H7 (cell line): ENCODE measurements at regions not wholly inside any gene's neighbourhood (a gene's known extent, or its start where the extent isn't known, plus 50 kb on each side); places are given as distances from the start of the nearest gene placed in this dataset.
"Not testable (repeated sequence)": the region's sequence is repeated elsewhere in the genome, so short reads cannot be mapped to it uniquely, and the experiment has no call there.

Experiments
- DNase-seq: peaks from one replicate; pipeline ENCODE4 v3.0.0; 2012
- H3K27me3 ChIP-seq: 2 replicates; pipeline ENCODE4 v1.6.0; 2011; ENCODE audit warnings: mild to moderate bottlenecking, low read length; ENCODE audit not compliant: control insufficient read depth, insufficient read depth
- H3K36me3 ChIP-seq: replicated peaks from 2 replicates; pipeline ENCODE4 v1.5.1; 2011; ENCODE audit warnings: low read length; ENCODE audit not compliant: control insufficient read depth, insufficient read depth
- H3K4me3 ChIP-seq: 2 replicates; pipeline ENCODE4 v1.5.1; 2011; ENCODE audit warnings: low read depth, mild to moderate bottlenecking, control low read depth, low read length, moderate library complexity; ENCODE audit not compliant: insufficient read depth

- Histone ChIP-seq H3K36me3 (no peaks in the 10 kb centered on the region), H3K27me3 (no peaks in the 10 kb centered on the region), H3K4me3 (no peak overlapping the region)
- DNase-seq: no peak
Measured at GRCh38 chr18:23311351-23312121, 141.6 kb upstream of the RIOK3 start.

DNA sequence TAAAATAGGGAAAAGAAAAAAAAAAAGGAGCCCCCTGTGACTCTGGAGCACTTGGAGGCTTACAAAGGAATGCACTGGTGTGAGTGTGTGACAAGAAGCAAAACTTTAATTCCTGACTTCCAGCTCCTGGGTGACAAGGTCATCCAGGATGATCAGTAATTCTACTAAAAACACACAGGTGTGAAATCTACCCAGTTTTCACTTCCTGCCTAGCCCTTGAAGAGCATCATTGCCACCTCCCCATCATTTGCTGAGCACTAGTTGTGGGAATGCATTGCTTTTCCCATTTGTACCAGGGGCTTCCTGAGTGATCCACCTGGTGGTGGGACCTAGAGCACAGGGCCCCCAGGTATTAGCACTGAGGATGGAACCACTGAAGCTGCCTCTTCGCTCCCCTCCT lies 139.7 kb upstream of the RIOK3 start:
- Histone ChIP-seq H3K36me3 (no peaks in the 10 kb centered on the region), H3K27me3 (no peaks in the 10 kb centered on the region), H3K4me3 (no peak overlapping the region)
- DNase-seq: no peak

DNA sequence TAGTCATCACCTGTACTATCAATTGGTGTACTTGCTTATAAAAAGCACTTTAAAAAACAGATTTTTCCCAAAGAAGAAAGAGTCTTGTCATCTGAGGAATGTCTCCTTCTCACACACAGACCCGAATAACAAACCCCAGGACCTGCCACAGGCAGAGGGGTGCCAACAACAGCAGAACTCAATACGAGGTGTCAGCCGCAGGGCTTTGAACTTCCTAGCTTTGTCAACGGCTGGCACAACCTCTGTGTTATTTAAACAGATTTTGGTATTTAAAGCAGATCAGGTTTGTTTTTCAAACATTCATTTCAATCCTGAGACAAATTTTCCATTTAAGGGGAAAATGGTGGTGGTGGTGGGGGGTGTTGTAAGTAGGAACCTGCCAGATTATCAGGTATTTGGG lies 138.4 kb upstream of the RIOK3 start:
- Histone ChIP-seq H3K4me3 (no peak overlapping the region), H3K27me3 (no peaks in the 10 kb centered on the region), H3K36me3 (no peaks in the 10 kb centered on the region)
- no peak for DNase-seq

GRCh38 chr18:23316316-23316715 lies 136.8 kb upstream of the RIOK3 start:
- Histone ChIP-seq H3K4me3 (no peak overlapping the region), H3K36me3 (no peaks in the 10 kb centered on the region), H3K27me3 (no peaks in the 10 kb centered on the region)
- no peak for DNase-seq

DNA sequence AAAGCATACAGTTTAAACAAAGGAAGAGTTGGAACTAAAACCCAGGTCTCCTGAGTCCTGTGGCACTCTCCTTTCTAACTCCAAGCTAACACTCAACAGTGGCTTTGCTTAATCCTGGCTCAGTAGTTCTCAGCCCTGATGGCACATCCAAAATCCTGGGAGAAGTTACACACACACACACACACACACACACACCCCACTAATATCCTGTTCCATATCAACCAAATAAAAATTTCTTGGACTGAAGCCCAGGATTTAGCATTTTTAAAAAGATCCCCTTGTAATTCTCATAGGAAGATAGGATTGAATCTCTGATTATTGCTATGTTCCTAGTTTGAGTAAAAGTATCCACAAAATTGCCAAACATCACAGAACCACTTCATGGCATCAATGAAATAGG lies 136.1 kb upstream of the RIOK3 start:
- no peak for DNase-seq

GRCh38 chr18:23317975-23318675 lies 135.0 kb upstream of the RIOK3 start:
- H3K36me3 ChIP-seq: no peaks in the 10 kb centered on the region
- no peak overlapping the region for H3K4me3 ChIP-seq
- DNase-seq: no peak
- no peaks in the 10 kb centered on the region for H3K27me3 ChIP-seq

More for the DNA sequence above, 136.1 kb upstream of the RIOK3 start:
- Histone ChIP-seq H3K36me3 (no peaks in the 10 kb centered on the region), H3K4me3 (no peak overlapping the region), H3K27me3 (no peaks in the 10 kb centered on the region)

DNA sequence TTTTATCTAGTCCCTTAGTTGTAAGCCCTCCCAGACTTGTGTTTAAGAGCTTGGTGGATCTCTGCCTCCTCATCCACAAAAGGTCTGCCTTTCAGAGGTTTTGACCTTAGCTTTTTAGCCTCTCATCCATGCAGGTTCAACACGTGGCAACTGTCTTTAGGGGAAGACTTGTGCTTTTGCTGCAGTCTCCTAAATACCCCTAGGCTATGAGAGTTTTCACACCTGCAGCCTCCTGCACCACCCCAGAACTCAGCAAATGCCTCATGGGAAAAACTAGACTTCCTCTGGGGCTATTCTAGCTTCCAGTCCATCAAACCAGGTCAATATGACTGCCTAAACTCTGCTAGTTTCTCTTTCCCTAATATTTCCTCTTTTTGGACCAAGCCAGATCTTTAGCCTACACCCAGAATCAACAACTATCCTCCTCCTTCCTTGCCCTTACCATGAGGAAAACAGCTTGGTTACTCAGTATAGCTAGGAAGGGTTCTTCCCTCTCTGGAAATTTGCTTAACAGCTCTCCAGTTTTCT lies 132.3 kb upstream of the RIOK3 start:
- no peak for DNase-seq

DNA sequence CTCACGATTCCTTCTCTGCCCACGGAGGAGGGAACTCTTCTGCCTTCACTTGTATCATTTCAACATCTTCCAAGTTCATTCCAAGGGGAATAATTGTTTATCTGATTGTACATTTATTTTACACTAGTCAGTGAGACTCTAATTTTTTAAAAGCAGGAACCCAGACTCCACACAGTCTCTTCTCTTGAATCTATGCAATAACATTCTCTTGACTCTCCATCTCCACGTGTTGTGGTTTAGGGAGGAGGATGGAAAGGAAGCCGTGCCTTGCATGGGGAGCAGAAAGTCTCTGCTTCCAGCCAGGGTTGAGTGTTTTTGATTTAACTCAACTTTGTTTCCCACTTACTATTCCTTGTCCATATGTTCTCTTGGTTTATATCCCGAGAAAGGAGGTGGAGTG lies 131.1 kb upstream of the RIOK3 start:
- Histone ChIP-seq H3K27me3 (no peaks in the 10 kb centered on the region), H3K36me3 (no peaks in the 10 kb centered on the region), H3K4me3 (no peak overlapping the region)
- no peak for DNase-seq

More for the DNA sequence above, 132.3 kb upstream of the RIOK3 start:
- H3K27me3 ChIP-seq: no peaks in the 10 kb centered on the region
- no peak overlapping the region for H3K4me3 ChIP-seq
- H3K36me3 ChIP-seq: no peaks in the 10 kb centered on the region

- no peak for DNase-seq
Measured at GRCh38 chr18:23324056-23324811, 128.9 kb upstream of the RIOK3 start.

DNA sequence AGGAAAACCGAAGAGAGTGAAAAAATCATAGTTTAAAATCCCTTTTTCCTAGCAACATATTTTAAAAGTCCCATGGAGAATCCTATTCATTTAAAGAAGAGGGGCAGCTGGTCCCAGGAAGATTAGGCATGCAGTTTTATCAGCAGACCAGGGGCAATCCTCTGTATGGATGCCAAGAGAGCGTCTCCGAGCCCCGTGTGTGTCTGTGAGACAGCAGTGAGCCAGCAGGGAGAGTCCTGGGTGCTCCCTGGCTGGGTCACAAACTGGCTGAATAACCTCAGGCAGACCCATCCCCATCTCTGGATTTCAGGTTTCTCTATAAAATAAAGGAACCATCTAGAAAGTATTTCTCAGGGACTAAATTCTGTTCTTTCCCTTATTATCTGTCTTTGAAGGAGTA lies 128.2 kb upstream of the RIOK3 start:
- Histone ChIP-seq H3K27me3 (no peaks in the 10 kb centered on the region), H3K4me3 (no peak overlapping the region), H3K36me3 (no peaks in the 10 kb centered on the region)
- no peak for DNase-seq

More at GRCh38 chr18:23324056-23324811, 128.9 kb upstream of the RIOK3 start:
- Histone ChIP-seq H3K36me3 (no peaks in the 10 kb centered on the region), H3K27me3 (no peaks in the 10 kb centered on the region), H3K4me3 (no peak overlapping the region)

DNA sequence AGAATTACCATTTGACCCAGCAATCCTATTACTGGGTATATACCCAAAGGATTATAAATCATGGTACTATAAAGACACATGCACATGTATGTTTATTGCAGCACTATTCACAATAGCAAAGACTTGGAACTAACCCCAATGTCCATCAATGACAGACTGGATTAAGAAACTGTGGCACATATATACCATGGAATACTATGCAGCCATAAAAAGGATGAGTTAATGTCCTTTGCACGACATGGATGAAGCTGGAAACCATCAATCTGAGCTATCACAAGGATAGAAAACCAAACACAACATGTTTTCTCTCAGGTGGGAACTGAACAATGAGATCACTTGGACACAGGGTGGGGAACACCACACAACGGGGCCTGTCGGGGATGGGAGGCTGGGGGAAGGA lies 123.4 kb upstream of the RIOK3 start:
- H3K36me3 ChIP-seq, DNase-seq, H3K4me3 ChIP-seq, H3K27me3 ChIP-seq: not testable (repeated sequence)

DNA sequence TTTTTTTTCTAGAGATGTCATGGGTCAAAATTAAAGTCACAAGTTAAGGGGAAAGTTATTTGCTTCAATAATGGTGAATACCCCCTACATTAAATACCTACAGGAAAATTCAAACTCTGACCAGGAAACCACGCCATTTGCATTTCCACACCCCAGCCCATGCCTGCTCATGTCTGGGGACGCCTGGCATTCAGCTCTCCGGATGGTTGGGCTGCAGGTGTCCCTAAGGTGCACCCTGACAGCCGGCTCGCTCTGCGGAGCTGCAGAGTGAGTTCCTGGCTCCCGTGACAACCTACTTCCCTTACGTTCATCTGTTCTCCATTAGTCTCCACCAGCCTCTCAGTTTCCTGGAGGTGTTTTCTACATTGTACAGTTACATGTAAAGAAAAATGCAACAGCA lies 122.7 kb upstream of the RIOK3 start:
- DNase-seq: no peak
- no peaks in the 10 kb centered on the region for H3K27me3 ChIP-seq
- H3K36me3 ChIP-seq: no peaks in the 10 kb centered on the region
- H3K4me3 ChIP-seq: no peak overlapping the region

DNA sequence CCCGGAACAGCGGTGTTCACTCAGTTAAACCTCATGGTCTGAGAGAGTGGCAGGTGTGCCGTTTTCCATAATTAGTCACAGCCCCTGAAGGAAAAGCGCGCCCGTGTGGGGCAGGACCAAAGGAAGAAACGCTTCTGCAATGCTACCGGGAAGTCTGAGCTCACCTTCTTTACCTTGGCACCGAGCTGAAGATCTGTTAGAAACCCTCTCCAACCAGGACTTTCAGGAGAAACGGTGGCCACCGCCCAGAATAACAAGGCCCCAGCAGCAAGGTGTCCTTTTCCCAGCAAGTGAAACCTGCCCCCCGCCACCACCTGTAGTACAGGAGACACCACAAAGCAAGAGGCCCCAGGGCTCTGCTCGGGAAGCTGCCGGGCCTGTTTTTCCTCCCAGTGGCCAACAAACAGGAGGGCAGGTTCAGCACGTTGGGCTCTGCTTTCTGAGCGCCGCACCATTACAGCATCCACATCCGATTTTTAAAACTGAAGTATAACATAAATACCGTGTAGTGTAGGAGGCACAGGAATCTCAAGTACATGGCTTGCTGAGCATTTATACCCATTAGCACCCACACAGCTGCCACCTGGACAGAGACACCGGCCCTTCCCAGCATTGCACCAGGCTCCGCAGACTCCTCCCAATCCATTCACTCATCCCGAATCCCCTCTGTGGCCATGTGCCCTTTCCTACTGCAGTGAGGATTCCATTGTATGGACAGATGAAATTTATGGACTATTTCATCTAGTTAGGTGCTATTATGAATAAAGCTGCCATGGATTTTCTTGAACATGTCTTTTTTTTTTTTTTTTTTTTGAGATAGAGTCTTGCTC lies 121.8 kb upstream of the RIOK3 start:
- H3K36me3 ChIP-seq: no peaks in the 10 kb centered on the region
- no peaks in the 10 kb centered on the region for H3K27me3 ChIP-seq
- DNase-seq: peak; percentile 54
- no peak overlapping the region for H3K4me3 ChIP-seq

DNA sequence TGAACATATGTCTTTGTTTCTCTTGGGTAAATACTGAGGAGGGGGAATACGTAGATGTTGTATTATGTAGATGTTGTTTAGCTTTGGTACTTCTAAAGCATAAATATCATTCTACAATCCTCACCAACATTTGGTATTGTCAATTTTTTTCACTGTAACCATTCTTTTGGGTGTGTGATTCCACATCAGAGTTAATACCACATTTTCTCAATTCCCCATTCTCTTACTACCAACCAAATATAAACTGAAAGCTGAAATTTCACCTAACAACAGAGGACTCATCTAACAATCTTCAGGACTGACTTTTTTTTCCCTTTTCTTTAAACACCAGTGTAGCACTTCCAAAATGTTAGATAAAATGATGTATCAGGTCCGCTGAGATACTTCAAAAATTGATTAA lies 120.7 kb upstream of the RIOK3 start:
- no peak for DNase-seq
- no peaks in the 10 kb centered on the region for H3K27me3 ChIP-seq
- H3K4me3 ChIP-seq: no peak overlapping the region
- H3K36me3 ChIP-seq: no peaks in the 10 kb centered on the region
